ENCODE measurements at regions not wholly inside any gene's neighbourhood (a gene's known extent, or its start where the extent isn't known, plus 50 kb on each side); places are given as distances from the start of the nearest gene placed in this dataset.

- TF ChIP-seq CTCF (IDR thresholded peaks at IDR 0.05) = no peak
- TF ChIP-seq POLR2A (IDR thresholded peaks at IDR 0.05) = no peak
These were observed 463.3 kb downstream of the SOX6 start for GRCh38 chr11:15893080-15893492.
